ENCODE measurements at regions not wholly inside any gene's neighbourhood (a gene's known extent, or its start where the extent isn't known, plus 50 kb on each side); places are given as distances from the start of the nearest gene placed in this dataset.

GRCh38 chr3:105944721-105945120 lies 75.9 kb upstream of the CBLB start:
- TF ChIP-seq CTCF (IDR thresholded peaks at IDR 0.05; ENCODE audit: low read depth, low read length) (no peak), EZH2phosphoT487 (IDR thresholded peaks at IDR 0.05; ENCODE audit: low read depth) (no peak)
